DMS 273 (cell line): ENCODE measurements at regions not wholly inside any gene's neighbourhood (a gene's known extent, or its start where the extent isn't known, plus 50 kb on each side); places are given as distances from the start of the nearest gene placed in this dataset.

Source experiments
- DNase-seq: peaks from one replicate; lab custom pipeline; 2025; ENCODE audit not compliant: unreplicated experiment; lab: John Stamatoyannopoulos, UW

DNA sequence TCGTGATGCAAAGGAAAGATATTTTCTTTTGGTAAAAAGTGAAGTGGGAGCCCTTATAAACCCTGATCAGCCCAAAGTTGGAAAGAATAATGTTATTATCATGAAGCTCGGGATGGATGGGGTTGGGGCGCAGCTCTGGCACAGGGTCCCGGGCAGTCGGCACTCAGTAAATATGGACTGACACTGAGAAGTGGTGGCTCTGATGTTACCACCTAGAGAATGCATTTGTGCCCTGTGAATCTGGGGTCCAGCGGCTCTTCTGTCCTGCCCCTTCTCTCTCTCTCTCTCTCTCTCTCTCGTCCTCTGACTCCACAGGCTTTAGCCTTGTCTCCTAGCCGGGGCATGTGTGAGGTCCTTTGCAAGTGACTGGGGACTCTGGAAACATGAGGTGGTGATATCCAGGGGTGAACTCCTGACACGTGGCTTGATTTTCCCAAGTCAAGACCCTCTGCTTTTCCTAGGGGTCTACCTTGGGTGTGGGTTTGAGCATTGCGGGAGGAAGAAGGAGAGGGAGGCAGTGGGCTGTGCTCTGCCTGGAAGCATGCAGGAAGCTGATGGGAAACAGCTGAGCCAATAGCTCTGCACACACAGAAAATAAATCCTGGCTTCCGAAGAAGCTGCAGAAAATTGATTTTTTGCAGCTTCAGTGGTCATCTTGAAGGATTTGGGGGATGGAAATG, 162.7 kb downstream of the MACROH2A1 start:
- DNase-seq: no peak

GRCh38 chr5:135235551-135236227, 163.3 kb downstream of the MACROH2A1 start:
- no peak for DNase-seq

DNA sequence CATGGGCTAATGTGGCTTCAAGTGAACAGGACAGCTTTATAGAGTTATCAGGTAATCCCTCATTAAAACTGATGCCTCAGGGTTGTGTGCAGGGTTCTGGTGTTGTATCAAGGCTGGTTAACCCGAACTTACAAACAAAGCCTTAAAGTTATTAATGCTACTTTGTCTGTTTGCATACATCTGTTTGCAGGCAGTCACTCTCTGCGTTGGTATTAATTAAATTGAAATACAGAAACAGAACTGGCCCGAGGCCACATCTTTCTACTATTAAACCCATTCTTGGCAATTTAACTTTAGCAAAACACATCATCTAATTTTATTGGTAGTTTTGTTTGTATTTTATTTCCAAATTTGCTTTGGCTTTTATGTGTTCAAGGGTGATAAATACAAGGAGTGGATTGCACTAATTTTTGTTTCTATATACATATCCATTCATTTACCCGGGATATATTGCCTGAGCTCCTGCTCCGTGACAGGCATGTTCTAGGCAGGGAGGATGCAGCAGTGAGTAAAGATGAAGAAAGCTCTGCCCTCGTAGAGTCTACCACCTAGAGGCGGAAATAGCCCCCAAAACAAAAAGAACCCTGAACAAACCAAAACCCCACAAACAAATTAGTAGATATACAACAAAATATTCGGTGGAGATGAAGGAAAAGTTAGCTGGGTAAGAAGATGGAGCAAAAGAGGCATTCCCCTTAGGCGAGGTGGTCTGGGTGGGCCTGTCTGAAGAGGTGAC, 164.2 kb downstream of the MACROH2A1 start:
- DNase-seq: no peak

- DNase-seq: no peak
These were observed 164.8 kb downstream of the MACROH2A1 start for GRCh38 chr5:135234242-135234641.

- DNase-seq: no peak
These were observed 165.6 kb downstream of the MACROH2A1 start for GRCh38 chr5:135233477-135233876.

- DNase-seq: peak; percentile 22
These were observed 166.1 kb downstream of the MACROH2A1 start for GRCh38 chr5:135232958-135233357.

DNA sequence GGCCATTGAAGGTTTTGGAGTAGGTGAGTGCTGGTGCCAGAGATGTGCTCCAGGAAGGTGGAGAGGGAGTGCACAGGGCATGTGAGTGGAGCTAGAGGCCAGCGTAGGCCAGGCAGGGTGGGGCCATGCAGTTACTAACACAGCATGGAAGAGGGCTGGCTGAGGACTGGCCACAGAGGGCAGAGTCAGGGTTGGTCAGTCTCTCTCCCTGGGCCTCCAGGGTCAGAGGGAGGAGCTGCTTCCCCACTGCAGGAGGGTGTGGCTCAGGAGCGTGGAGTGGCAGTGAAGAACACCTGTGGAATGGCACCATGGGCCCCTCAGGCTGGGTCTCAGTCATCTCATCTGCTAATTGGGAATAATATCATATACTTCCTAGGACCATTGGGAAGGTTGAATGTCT, 167.7 kb downstream of the MACROH2A1 start:
- no peak for DNase-seq

DNA sequence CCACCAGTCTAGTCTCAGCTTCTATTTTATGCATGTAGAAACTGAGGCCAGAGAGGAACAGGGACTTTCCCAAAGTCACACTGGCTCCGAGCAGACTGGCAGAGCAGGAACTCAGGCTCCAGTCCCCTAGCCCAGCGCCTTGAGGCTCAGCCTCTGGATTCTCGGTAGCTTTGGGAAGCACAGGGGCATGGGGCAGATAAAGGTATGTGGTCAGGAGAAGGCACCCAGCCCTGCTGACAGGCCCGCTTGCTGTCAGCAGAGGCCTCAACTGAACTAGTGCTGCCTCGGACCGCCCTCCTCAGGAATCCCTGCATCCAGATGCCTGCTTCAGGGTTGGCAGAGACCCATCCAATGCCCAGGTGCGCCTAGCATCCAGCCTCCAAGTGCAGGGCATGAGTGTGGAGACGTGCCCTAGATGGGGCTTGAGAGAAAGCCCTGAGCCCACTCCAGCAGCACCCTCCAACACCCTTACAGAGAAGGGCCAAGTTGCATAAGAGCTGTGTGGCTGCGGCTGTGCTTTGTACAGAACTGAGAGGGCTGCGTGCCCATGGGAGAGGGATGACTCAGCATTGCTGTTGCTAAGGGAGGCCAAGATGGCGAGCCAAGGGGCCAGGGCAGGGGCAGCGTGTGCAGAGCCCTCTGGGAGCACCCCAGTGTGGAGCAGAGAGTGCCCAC, 168.6 kb downstream of the MACROH2A1 start:
- DNase-seq: peak; percentile 14

DNA sequence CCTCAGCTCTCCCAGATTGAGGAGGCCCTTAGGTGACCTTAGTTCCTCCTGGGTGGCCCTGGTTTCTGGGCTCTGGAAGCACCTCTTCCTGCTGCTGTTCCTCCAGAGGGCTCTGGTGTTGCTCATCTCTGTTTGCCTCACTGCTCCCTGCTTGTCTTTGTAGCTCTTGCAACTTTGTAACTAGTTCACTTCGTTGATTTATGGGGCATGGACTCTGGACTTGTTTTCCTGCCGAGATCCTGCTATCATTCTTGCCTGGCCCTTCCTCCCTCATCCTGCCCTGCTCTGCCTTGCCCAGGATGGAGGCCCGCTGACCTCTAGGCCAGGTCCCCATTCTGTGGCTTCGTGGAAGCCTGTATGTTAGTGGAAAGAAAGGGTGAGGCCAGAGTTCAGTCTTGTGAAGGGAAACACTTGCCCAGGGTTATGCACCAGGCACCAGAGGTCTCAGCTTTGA, 169.3 kb downstream of the MACROH2A1 start:
- DNase-seq: no peak

- no peak for DNase-seq
These were observed 169.9 kb downstream of the MACROH2A1 start for GRCh38 chr5:135229122-135229521.

DNA sequence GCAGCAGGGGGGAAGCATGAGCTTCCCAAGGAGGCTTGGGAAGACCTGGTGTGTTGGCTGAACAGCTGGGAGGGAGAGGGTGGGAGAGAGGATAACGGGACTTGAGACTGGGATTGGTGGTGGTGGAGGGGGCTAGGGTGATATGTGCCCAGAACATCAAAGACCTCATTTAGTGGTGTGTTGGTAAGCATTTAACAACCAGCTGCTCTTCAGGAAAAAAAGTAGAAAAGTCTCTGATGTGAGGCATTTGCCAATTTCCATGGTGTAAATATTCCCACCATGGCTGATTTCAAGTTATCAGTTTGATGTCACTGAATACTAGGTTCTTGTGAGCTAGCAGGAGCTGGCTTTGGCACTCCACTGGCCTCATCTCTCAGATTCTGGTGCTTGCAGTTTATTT, 170.8 kb downstream of the MACROH2A1 start:
- DNase-seq: no peak

- DNase-seq: no peak
These were observed 171.7 kb downstream of the MACROH2A1 start for GRCh38 chr5:135227064-135228022.

- DNase-seq: no peak
These were observed 173.0 kb downstream of the MACROH2A1 start for GRCh38 chr5:135225856-135226560.

DNA sequence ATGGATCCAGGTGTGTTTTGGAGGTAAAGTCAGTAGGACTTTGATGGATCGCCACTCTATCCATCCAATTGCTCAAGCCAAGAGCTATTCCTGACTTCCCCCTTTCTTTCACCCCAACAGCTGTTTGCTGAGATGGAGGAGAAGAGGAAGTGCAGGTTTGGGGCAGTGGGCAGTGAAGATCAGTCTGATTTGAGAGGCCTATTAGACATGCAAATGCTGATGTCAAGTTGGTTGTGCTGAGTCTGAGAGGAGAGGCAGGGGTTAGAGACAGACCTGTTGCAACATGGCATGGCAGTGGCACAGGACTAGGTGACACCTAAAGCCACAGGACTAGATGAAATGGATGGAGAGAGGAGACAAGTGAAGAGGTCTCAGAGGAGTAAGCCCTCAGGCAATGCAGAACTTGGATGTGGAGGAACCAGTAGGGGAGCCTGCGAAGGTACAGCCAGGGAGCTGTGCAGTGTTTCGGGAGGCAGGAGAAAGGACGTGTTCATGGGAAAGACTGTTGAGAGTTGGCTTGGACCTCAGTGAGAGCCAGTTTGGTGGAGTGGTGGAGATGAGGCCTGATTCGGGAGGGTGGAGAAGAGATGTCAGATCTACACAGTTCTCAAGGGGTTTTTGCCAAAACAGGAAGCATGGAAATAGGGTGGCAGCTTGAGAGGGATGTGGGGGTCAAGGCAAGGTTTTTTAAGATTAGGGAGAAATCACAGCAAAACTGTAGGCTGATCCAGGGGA, 175.0 kb downstream of the MACROH2A1 start:
- DNase-seq: no peak

- no peak for DNase-seq
These were observed 175.6 kb downstream of the MACROH2A1 start for GRCh38 chr5:135223404-135223803.

GRCh38 chr5:135222771-135223170, 176.3 kb downstream of the MACROH2A1 start:
- no peak for DNase-seq

DNA sequence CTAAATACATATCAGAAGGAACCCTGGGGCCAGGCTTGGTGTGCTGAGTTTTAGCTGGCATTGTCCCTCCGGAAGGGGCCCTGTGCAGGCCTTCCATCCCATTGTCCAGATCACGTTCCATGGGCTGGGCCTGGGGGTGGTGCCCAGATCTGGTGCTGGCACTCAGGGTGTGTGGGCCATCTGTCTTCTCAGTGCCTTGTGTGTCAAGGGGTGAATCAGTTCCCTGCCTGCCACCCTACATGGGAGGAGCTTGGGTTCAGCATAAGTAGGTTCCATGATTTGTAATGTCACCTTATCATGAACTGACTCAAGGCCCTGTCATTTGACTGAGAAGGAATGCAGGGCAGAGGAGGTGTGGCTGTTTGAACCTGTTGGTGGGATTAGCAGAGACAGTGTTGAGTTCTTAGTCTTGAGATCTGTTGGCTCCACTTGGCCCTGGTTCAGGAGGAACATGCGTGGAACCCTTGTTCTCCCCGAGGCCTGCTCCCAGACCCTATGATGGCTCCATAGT, 176.8 kb downstream of the MACROH2A1 start:
- DNase-seq: peak; percentile 52

DNA sequence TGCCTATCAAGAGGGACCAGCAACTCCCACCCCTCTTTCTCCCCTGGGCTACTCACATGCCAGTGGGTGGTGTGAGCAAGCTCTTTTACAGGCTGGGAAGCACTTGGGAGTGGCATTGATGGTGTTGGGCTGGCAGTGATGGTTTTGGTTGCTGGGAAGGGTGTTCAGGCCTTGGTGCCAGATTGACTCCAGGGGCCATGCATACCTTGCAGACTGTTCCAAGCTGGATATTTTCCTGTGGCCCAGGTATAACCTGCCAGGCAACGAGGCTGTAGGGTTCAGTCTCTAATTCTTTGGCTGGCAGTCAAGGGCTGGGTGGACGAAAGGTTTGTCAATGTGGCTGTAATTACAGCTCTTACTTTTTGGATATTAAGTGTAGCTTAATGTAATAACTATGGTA, 177.3 kb downstream of the MACROH2A1 start:
- DNase-seq: no peak

DNA sequence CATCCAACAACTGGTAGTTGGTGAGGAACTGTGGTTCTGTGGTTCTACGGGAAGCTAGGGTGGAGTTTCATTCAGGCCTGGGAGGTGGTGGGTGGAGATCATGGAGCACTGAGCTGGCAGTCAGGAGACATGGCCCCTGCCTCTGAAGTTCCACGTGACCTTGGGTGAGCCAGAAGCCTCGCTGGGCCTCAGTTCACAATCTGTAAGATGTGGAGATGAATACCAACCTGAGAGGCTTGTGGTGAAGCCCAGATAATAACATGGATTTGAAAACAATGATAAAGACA, 177.9 kb downstream of the MACROH2A1 start:
- no peak for DNase-seq
